ENCODE measurements at regions not wholly inside any gene's neighbourhood (a gene's known extent, or its start where the extent isn't known, plus 50 kb on each side); places are given as distances from the start of the nearest gene placed in this dataset.
"Not testable (repeated sequence)": the region's sequence is repeated elsewhere in the genome, so short reads cannot be mapped to it uniquely, and the experiment has no call there.

- DNase-seq = no peak
These were observed 299.6 kb upstream of the NCAM1 start for GRCh38 chr11:112661571-112661970.

GRCh38 chr11:112662554-112662953, 298.7 kb upstream of the NCAM1 start:
- no peak for DNase-seq

- DNase-seq = no peak
These were observed 297.1 kb upstream of the NCAM1 start for GRCh38 chr11:112663947-112664634.

GRCh38 chr11:112665291-112665690, 295.9 kb upstream of the NCAM1 start:
- DNase-seq = no peak

- DNase-seq = no peak
These were observed 295.0 kb upstream of the NCAM1 start for GRCh38 chr11:112666253-112666652.

GRCh38 chr11:112670806-112671570, 290.2 kb upstream of the NCAM1 start:
- DNase-seq = no peak

GRCh38 chr11:112673401-112673800, 287.8 kb upstream of the NCAM1 start:
- not testable (repeated sequence) for DNase-seq

GRCh38 chr11:112685111-112685510, 276.1 kb upstream of the NCAM1 start:
- no peak for DNase-seq

GRCh38 chr11:112689851-112690250, 271.4 kb upstream of the NCAM1 start:
- no peak for DNase-seq

- no peak for DNase-seq
These were observed 267.4 kb upstream of the NCAM1 start for GRCh38 chr11:112693781-112694180.

GRCh38 chr11:112694245-112694644, 267.0 kb upstream of the NCAM1 start:
- DNase-seq = no peak

- DNase-seq = no peak
These were observed 266.4 kb upstream of the NCAM1 start for GRCh38 chr11:112694813-112695212.

GRCh38 chr11:112697391-112698178, 263.6 kb upstream of the NCAM1 start:
- no peak for DNase-seq

- no peak for DNase-seq
These were observed 256.1 kb upstream of the NCAM1 start for GRCh38 chr11:112705148-112705547.

- DNase-seq = no peak
These were observed 254.4 kb upstream of the NCAM1 start for GRCh38 chr11:112706863-112707262.

GRCh38 chr11:112714340-112714739, 246.9 kb upstream of the NCAM1 start:
- not testable (repeated sequence) for DNase-seq

- no peak for DNase-seq
These were observed 246.2 kb upstream of the NCAM1 start for GRCh38 chr11:112715056-112715455.

- no peak for DNase-seq
These were observed 242.7 kb upstream of the NCAM1 start for GRCh38 chr11:112718483-112718882.

- DNase-seq = no peak
These were observed 241.3 kb upstream of the NCAM1 start for GRCh38 chr11:112719736-112720525.

- no peak for DNase-seq
These were observed 239.1 kb upstream of the NCAM1 start for GRCh38 chr11:112722148-112722547.

GRCh38 chr11:112722876-112723275, 238.3 kb upstream of the NCAM1 start:
- DNase-seq = no peak

- DNase-seq = no peak
These were observed 237.3 kb upstream of the NCAM1 start for GRCh38 chr11:112723676-112724495.

All from stimulated activated CD4-positive, alpha-beta T cell treated with anti-CD3 and anti-CD28 coated beads, Interleukin-4, amount 100 ng/mL, for 4 hours (primary cell).